ENCODE measurements at regions not wholly inside any gene's neighbourhood (a gene's known extent, or its start where the extent isn't known, plus 50 kb on each side); places are given as distances from the start of the nearest gene placed in this dataset.

DNA sequence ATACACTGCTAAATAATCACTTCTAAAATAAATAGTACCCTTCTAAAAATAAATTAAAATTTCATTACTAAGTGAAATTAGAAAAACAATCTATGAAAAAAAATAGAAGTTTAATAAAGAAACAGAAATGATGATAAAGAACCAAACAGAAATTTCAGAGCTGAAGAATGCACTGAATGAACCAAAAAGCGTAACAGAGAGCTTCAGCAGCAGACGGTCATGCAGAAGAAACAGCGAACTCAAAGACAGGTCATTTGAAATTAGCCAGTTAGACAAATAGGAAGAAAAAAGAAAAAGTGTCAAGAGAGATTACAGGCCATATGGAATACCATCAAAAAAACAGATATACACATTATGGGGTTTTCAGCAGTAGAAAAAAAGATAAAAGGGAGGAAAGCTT lies 706.7 kb downstream of the TBC1D32 start:
- Histone ChIP-seq H3K9me3 (ENCODE audit: control insufficient read depth, low read depth, low read length) (no peaks in the 10 kb centered on the region), H3K4me1 (ENCODE audit: control insufficient read depth, low read depth, low read length) (no peaks in the 10 kb centered on the region), H3K4me3 (ENCODE audit: low read length) (no peak overlapping the region), H3K27ac (ENCODE audit: low read length) (no peak overlapping the region), H3K9ac (ENCODE audit: low read length) (no peak overlapping the region), H3K27me3 (ENCODE audit: control insufficient read depth, insufficient read depth, low read length) (no peaks in the 10 kb centered on the region), H3K36me3 (ENCODE audit: control insufficient read depth, low read depth, low read length) (no peaks in the 10 kb centered on the region)

- Histone ChIP-seq H3K4me3 (ENCODE audit: low read length) (no peak overlapping the region), H3K27ac (ENCODE audit: low read length) (no peak overlapping the region), H3K4me1 (ENCODE audit: control insufficient read depth, low read depth, low read length) (no peaks in the 10 kb centered on the region), H3K27me3 (ENCODE audit: control insufficient read depth, insufficient read depth, low read length) (no peaks in the 10 kb centered on the region), H3K36me3 (ENCODE audit: control insufficient read depth, low read depth, low read length) (no peaks in the 10 kb centered on the region), H3K9me3 (ENCODE audit: control insufficient read depth, low read depth, low read length) (no peaks in the 10 kb centered on the region), H3K9ac (ENCODE audit: low read length) (no peak overlapping the region)
These were observed 712.1 kb downstream of the TBC1D32 start for GRCh38 chr6:120622127-120622631.

GRCh38 chr6:120620900-120621299 lies 713.4 kb downstream of the TBC1D32 start:
- no peaks in the 10 kb centered on the region for H3K27me3 ChIP-seq (ENCODE audit: control insufficient read depth, insufficient read depth, low read length)
- H3K4me3 ChIP-seq (ENCODE audit: low read length): no peak overlapping the region
- no peak overlapping the region for H3K27ac ChIP-seq (ENCODE audit: low read length)
- H3K9ac ChIP-seq (ENCODE audit: low read length): no peak overlapping the region
- H3K36me3 ChIP-seq (ENCODE audit: control insufficient read depth, low read depth, low read length): no peaks in the 10 kb centered on the region
- no peaks in the 10 kb centered on the region for H3K9me3 ChIP-seq (ENCODE audit: control insufficient read depth, low read depth, low read length)
- no peaks in the 10 kb centered on the region for H3K4me1 ChIP-seq (ENCODE audit: control insufficient read depth, low read depth, low read length)

DNA sequence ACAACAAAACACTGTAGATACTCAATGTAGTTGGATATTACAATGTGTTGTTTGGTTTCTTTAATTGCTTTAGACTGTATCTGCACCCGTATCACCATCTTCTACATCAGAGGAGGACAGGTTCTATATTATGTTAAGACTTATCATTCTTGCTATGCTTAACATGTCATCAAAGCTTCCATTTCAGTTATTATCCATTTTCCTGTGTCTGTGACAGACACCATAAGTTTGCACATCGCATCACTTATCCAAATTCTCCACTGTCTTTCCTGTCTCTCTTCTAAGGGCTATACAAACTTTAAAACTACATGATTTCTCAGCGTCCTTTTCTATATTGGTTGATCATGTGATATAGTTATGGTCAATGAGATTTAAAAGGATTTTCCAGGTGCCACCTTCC lies 719.0 kb downstream of the TBC1D32 start:
- Histone ChIP-seq H3K4me3 (ENCODE audit: low read length) (no peak overlapping the region), H3K9ac (ENCODE audit: low read length) (no peak overlapping the region)

DNA sequence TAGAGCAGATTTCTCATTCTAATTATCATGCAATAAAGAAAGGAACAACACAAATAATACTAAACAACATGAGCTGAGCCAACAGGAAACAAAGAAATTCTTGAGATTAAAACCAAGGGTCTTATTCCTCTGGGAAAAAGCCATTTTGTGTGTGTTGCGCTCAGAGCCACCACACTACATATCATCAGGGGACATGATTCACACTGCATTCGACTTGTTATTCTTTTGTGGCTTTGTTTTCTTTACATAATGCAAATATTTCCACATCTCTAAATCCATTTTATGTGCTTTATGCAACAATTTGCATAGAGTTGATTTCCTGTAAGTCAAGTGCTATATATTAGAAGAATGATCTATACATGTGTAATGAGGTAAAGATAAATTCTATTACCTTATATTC lies 719.6 kb downstream of the TBC1D32 start:
- H3K9ac ChIP-seq (ENCODE audit: low read length): no peak overlapping the region
- no peaks in the 10 kb centered on the region for H3K9me3 ChIP-seq (ENCODE audit: control insufficient read depth, low read depth, low read length)
- no peaks in the 10 kb centered on the region for H3K27me3 ChIP-seq (ENCODE audit: control insufficient read depth, insufficient read depth, low read length)
- H3K27ac ChIP-seq (ENCODE audit: low read length): no peak overlapping the region
- no peaks in the 10 kb centered on the region for H3K36me3 ChIP-seq (ENCODE audit: control insufficient read depth, low read depth, low read length)
- H3K4me1 ChIP-seq (ENCODE audit: control insufficient read depth, low read depth, low read length): no peaks in the 10 kb centered on the region
- no peak overlapping the region for H3K4me3 ChIP-seq (ENCODE audit: low read length)

More for the DNA sequence above, 719.0 kb downstream of the TBC1D32 start:
- Histone ChIP-seq H3K4me1 (ENCODE audit: control insufficient read depth, low read depth, low read length) (no peaks in the 10 kb centered on the region), H3K27me3 (ENCODE audit: control insufficient read depth, insufficient read depth, low read length) (no peaks in the 10 kb centered on the region), H3K27ac (ENCODE audit: low read length) (no peak overlapping the region), H3K36me3 (ENCODE audit: control insufficient read depth, low read depth, low read length) (no peaks in the 10 kb centered on the region), H3K9me3 (ENCODE audit: control insufficient read depth, low read depth, low read length) (no peaks in the 10 kb centered on the region)

- Histone ChIP-seq H3K36me3 (ENCODE audit: control insufficient read depth, low read depth, low read length) (no peaks in the 10 kb centered on the region), H3K9me3 (ENCODE audit: control insufficient read depth, low read depth, low read length) (no peaks in the 10 kb centered on the region), H3K4me1 (ENCODE audit: control insufficient read depth, low read depth, low read length) (no peaks in the 10 kb centered on the region), H3K9ac (ENCODE audit: low read length) (no peak overlapping the region), H3K27ac (ENCODE audit: low read length) (no peak overlapping the region), H3K4me3 (ENCODE audit: low read length) (no peak overlapping the region), H3K27me3 (ENCODE audit: control insufficient read depth, insufficient read depth, low read length) (no peaks in the 10 kb centered on the region)
These were observed 725.5 kb downstream of the TBC1D32 start for GRCh38 chr6:120608826-120609225.

- H3K36me3 ChIP-seq (ENCODE audit: control insufficient read depth, low read depth, low read length): no peaks in the 10 kb centered on the region
- no peak overlapping the region for H3K4me3 ChIP-seq (ENCODE audit: low read length)
- H3K9ac ChIP-seq (ENCODE audit: low read length): no peak overlapping the region
- H3K4me1 ChIP-seq (ENCODE audit: control insufficient read depth, low read depth, low read length): no peaks in the 10 kb centered on the region
- H3K27ac ChIP-seq (ENCODE audit: low read length): no peak overlapping the region
- no peaks in the 10 kb centered on the region for H3K9me3 ChIP-seq (ENCODE audit: control insufficient read depth, low read depth, low read length)
- no peaks in the 10 kb centered on the region for H3K27me3 ChIP-seq (ENCODE audit: control insufficient read depth, insufficient read depth, low read length)
These were observed 727.5 kb downstream of the TBC1D32 start for GRCh38 chr6:120606743-120607142.

DNA sequence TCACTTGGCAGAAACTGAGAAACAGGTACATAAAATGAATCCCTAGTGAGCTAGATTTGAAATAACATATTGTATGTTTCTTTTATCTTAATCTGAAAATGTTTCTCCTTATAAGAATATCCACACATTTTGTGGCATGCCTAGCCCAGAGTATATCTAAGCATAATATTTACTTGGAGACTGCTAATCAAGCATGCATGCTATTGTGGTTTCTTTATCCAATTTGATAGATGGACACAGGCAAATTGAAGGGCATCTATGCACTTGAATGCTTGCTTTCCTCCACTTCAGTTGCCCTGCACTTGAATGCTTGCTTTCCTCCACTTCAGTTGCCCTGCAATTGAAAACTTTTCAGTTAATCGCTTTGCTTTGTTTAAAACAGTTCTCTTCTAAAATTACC lies 729.8 kb downstream of the TBC1D32 start:
- Histone ChIP-seq H3K27ac (ENCODE audit: low read length) (no peak overlapping the region), H3K4me1 (ENCODE audit: control insufficient read depth, low read depth, low read length) (no peaks in the 10 kb centered on the region), H3K9ac (ENCODE audit: low read length) (no peak overlapping the region), H3K27me3 (ENCODE audit: control insufficient read depth, insufficient read depth, low read length) (no peaks in the 10 kb centered on the region), H3K9me3 (ENCODE audit: control insufficient read depth, low read depth, low read length) (no peaks in the 10 kb centered on the region), H3K36me3 (ENCODE audit: control insufficient read depth, low read depth, low read length) (no peaks in the 10 kb centered on the region), H3K4me3 (ENCODE audit: low read length) (no peak overlapping the region)

DNA sequence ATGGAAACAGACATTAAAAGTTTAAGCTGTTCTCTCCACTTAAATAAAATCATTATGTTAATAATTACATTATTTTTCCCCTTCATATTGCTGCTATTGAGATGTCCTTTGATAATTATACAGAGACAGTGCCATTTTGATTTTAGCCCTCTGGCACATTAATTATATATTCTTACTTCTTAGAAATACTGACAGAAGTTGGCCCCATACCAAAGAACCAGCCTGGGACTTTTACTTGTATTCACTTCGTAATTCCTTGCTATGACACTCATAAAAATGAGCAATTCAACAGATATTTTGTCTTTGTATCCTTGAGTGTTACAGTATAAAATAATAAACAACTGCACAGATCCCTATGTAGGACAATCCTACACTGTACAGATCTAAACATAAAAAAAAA lies 743.7 kb downstream of the TBC1D32 start:
- Histone ChIP-seq H3K9me3 (ENCODE audit: control insufficient read depth, low read depth, low read length) (no peaks in the 10 kb centered on the region), H3K4me3 (ENCODE audit: low read length) (no peak overlapping the region), H3K9ac (ENCODE audit: low read length) (no peak overlapping the region), H3K27ac (ENCODE audit: low read length) (no peak overlapping the region), H3K36me3 (ENCODE audit: control insufficient read depth, low read depth, low read length) (no peaks in the 10 kb centered on the region), H3K27me3 (ENCODE audit: control insufficient read depth, insufficient read depth, low read length) (no peaks in the 10 kb centered on the region), H3K4me1 (ENCODE audit: control insufficient read depth, low read depth, low read length) (no peaks in the 10 kb centered on the region)

- H3K4me3 ChIP-seq (ENCODE audit: low read length): no peak overlapping the region
- no peaks in the 10 kb centered on the region for H3K36me3 ChIP-seq (ENCODE audit: control insufficient read depth, low read depth, low read length)
- no peak overlapping the region for H3K27ac ChIP-seq (ENCODE audit: low read length)
- H3K4me1 ChIP-seq (ENCODE audit: control insufficient read depth, low read depth, low read length): no peaks in the 10 kb centered on the region
- no peak overlapping the region for H3K9ac ChIP-seq (ENCODE audit: low read length)
- no peaks in the 10 kb centered on the region for H3K9me3 ChIP-seq (ENCODE audit: control insufficient read depth, low read depth, low read length)
- H3K27me3 ChIP-seq (ENCODE audit: control insufficient read depth, insufficient read depth, low read length): no peaks in the 10 kb centered on the region
These were observed 745.9 kb downstream of the TBC1D32 start for GRCh38 chr6:120588424-120588823.

- Histone ChIP-seq H3K27me3 (ENCODE audit: control insufficient read depth, insufficient read depth, low read length) (no peaks in the 10 kb centered on the region), H3K9me3 (ENCODE audit: control insufficient read depth, low read depth, low read length) (no peaks in the 10 kb centered on the region), H3K4me3 (ENCODE audit: low read length) (no peak overlapping the region), H3K9ac (ENCODE audit: low read length) (no peak overlapping the region), H3K4me1 (ENCODE audit: control insufficient read depth, low read depth, low read length) (no peaks in the 10 kb centered on the region), H3K36me3 (ENCODE audit: control insufficient read depth, low read depth, low read length) (no peaks in the 10 kb centered on the region), H3K27ac (ENCODE audit: low read length) (no peak overlapping the region)
These were observed 746.9 kb downstream of the TBC1D32 start for GRCh38 chr6:120587381-120587780.

GRCh38 chr6:120584111-120584760 lies 750.0 kb downstream of the TBC1D32 start:
- Histone ChIP-seq H3K36me3 (ENCODE audit: control insufficient read depth, low read depth, low read length) (no peaks in the 10 kb centered on the region), H3K27ac (ENCODE audit: low read length) (no peak overlapping the region), H3K9ac (ENCODE audit: low read length) (no peak overlapping the region), H3K9me3 (ENCODE audit: control insufficient read depth, low read depth, low read length) (no peaks in the 10 kb centered on the region), H3K4me3 (ENCODE audit: low read length) (no peak overlapping the region), H3K27me3 (ENCODE audit: control insufficient read depth, insufficient read depth, low read length) (no peaks in the 10 kb centered on the region), H3K4me1 (ENCODE audit: control insufficient read depth, low read depth, low read length) (no peaks in the 10 kb centered on the region)
